ENCODE measurements at regions not wholly inside any gene's neighbourhood (a gene's known extent, or its start where the extent isn't known, plus 50 kb on each side); places are given as distances from the start of the nearest gene placed in this dataset.

DNA sequence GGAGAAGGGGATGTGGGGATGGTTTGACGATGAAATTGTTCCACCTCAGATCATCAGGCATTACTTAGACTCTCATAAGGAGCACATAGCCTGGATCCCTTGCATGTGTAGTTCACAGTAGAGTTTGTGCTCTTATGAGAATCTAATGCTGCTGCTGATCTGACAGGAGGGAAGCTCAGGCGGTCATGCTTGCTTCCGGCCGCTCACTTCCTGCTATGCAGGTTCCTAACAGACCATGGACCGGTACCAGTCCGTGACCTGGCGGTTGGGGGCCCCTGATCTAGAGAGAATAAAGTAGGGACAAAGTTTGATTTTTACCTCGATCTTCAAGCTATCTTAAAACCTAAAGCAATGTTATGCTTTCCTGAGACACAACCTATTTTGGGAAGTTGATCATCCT lies 373.8 kb upstream of the ARGLU1 start:
- POLR2A ChIA-PET, result no interaction called here
- intact Hi-C loops (cut with micrococcal nuclease), result no loop called here
- Histone ChIP-seq H3K27ac (ENCODE audit: low read depth, low read length) (no peak overlapping the region), H3K4me3 (replicated peaks in 1 of 2; ENCODE audit: low read depth in 1 of 2, low read length in 2 of 2) (no peak overlapping the region), H4K20me1 (ENCODE audit: insufficient read depth) (no peaks in the 10 kb centered on the region), H3K9me2 (ENCODE audit: insufficient read depth) (no peaks in the 10 kb centered on the region), H3K27me3 (ENCODE audit: insufficient read depth, low read length) (0 out of 2 replicates have a peak, but pooled peaks cover 4% of the 10 kb centered on the region), H3K79me2 (ENCODE audit: insufficient read depth, low read length) (no peaks in the 10 kb centered on the region), H3K36me3 (ENCODE audit: control insufficient read depth in 1 of 2, insufficient read depth in 2 of 2, low read length in 2 of 2) (no peaks in the 10 kb centered on the region), H2AFZ (ENCODE audit: low read depth, low read length, poor library complexity, severe bottlenecking) (no peak overlapping the region), H3K4me1 (ENCODE audit: control insufficient read depth in 1 of 2, insufficient read depth in 2 of 2, low read length in 2 of 2) (no peaks in the 10 kb centered on the region), H3K9me3 (ENCODE audit: control insufficient read depth in 1 of 2, insufficient read depth in 1 of 2, low read depth in 1 of 2, low read length in 2 of 2) (no peaks in the 10 kb centered on the region), H3K9ac (ENCODE audit: low read length) (no peak overlapping the region), H3K4me2 (ENCODE audit: low read length) (no peak overlapping the region)
- TF ChIP-seq, protein P1, sequence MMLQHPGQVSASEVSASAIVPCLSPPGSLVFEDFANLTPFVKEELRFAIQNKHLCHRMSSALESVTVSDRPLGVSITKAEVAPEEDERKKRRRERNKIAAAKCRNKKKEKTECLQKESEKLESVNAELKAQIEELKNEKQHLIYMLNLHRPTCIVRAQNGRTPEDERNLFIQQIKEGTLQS (IDR thresholded peaks at IDR 0.05), result no peak
- TF ChIP-seq ZFX (IDR thresholded peaks at IDR 0.05) (no peak), JUND (IDR thresholded peaks at IDR 0.05) (no peak), EZH2 (IDR thresholded peaks at IDR 0.05) (no peak), POLR2A (IDR thresholded peaks at IDR 0.05; ENCODE audit: borderline replicate concordance, extremely low read depth, insufficient read depth, insufficient read length) (no peak), RAD21 (IDR thresholded peaks at IDR 0.05; ENCODE audit: low read depth) (no peak)
- CTCF ChIA-PET, result no interaction called here
- ATAC-seq, result no peak
- RAD21 ChIA-PET (ENCODE audit: low non-redundant PET in 1 of 2, low total read pairs in 2 of 2, uncharacterized antibody in 2 of 2, unreplicated experiment in 2 of 2), result no interaction called here
- DNase-seq (ENCODE audit: low read depth, low spot score), result no peak
- no TSS peak for BruUV-seq (replicated peaks)

DNA sequence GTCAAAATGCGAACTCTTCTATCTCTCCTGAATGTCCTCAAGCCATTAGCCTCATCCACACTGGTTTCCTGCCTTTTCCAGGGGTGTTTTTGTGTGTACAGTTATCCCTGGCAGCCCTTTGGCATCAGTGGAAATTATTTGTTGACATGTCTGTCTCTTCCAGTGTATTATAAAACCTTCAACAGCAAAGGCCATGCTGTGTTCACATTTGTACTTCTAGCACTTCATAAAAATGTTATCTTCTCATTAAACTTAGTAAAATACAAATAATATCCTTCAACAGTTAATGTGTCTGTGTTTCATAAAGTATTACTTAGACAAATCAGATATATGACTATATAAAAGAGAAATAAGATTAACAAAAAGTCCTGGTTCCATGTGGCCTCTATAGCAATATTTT lies 359.5 kb upstream of the ARGLU1 start:
- no peak overlapping the region for H2AFZ ChIP-seq (ENCODE audit: low read depth, low read length, poor library complexity, severe bottlenecking)
- no peaks in the 10 kb centered on the region for H3K9me2 ChIP-seq (ENCODE audit: insufficient read depth)
- POLR2A ChIA-PET, result no interaction called here
- no peaks in the 10 kb centered on the region for H3K9me3 ChIP-seq (ENCODE audit: control insufficient read depth in 1 of 2, insufficient read depth in 1 of 2, low read depth in 1 of 2, low read length in 2 of 2)
- H3K79me2 ChIP-seq (ENCODE audit: insufficient read depth, low read length), result no peaks in the 10 kb centered on the region
- CTCF ChIA-PET, result no interaction called here
- intact Hi-C loops (cut with micrococcal nuclease), result no loop called here
- H3K9ac ChIP-seq (ENCODE audit: low read length), result no peak overlapping the region
- H3K4me1 ChIP-seq (ENCODE audit: control insufficient read depth in 1 of 2, insufficient read depth in 2 of 2, low read length in 2 of 2), result no peaks in the 10 kb centered on the region
- no peak overlapping the region for H3K4me3 ChIP-seq (replicated peaks in 1 of 2; ENCODE audit: low read depth in 1 of 2, low read length in 2 of 2)
- RAD21 ChIA-PET (ENCODE audit: low non-redundant PET in 1 of 2, low total read pairs in 2 of 2, uncharacterized antibody in 2 of 2, unreplicated experiment in 2 of 2), result no interaction called here
- no peak overlapping the region for H3K4me2 ChIP-seq (ENCODE audit: low read length)
- no peak overlapping the region for H3K27ac ChIP-seq (ENCODE audit: low read depth, low read length)
- BruUV-seq (replicated peaks), result no TSS peak
- no peaks in the 10 kb centered on the region for H4K20me1 ChIP-seq (ENCODE audit: insufficient read depth)
- ATAC-seq (no peak), DNase-seq (ENCODE audit: low read depth, low spot score) (no peak)
- TF ChIP-seq ELF1 (IDR thresholded peaks at IDR 0.05; ENCODE audit: borderline replicate concordance, low read depth) (no peak), EGR1 (IDR thresholded peaks at IDR 0.05; ENCODE audit: low read depth) (no peak), ZNF274 (IDR thresholded peaks at IDR 0.05; ENCODE audit: low read depth, low read length) (no peak), SRF (IDR thresholded peaks at IDR 0.05; ENCODE audit: low read depth) (no peak), ZFX (IDR thresholded peaks at IDR 0.05) (no peak), POLR2AphosphoS5 (IDR thresholded peaks at IDR 0.05; ENCODE audit: low read depth, low read length) (no peak)
- no peaks in the 10 kb centered on the region for H3K36me3 ChIP-seq (ENCODE audit: control insufficient read depth in 1 of 2, insufficient read depth in 2 of 2, low read length in 2 of 2)
- no peaks in the 10 kb centered on the region for H3K27me3 ChIP-seq (ENCODE audit: insufficient read depth, low read length)
